ENCODE measurements at regions not wholly inside any gene's neighbourhood (a gene's known extent, or its start where the extent isn't known, plus 50 kb on each side); places are given as distances from the start of the nearest gene placed in this dataset.

- POLR2A ChIA-PET: no interaction called here
Observed at GRCh38 chr13:31686670-31687425, 52.5 kb upstream of the RXFP2 start.

More at GRCh38 chr13:31686670-31687425, 52.5 kb upstream of the RXFP2 start:
- Mint-ChIP-seq H3K9me3 (no peaks in the 10 kb centered on the region), H3K27ac (no peak overlapping the region), H3K4me1 (ENCODE audit: low read depth) (no peaks in the 10 kb centered on the region), H3K4me3 (no peak overlapping the region), H3K27me3 (peaks cover 1% of the 10 kb centered on the region), H3K36me3 (no peaks in the 10 kb centered on the region)
- intact Hi-C loops (cut with micrococcal nuclease): no loop called here
- CTCF ChIA-PET: no interaction called here
- no peak for DNase-seq
